ENCODE measurements at regions not wholly inside any gene's neighbourhood (a gene's known extent, or its start where the extent isn't known, plus 50 kb on each side); places are given as distances from the start of the nearest gene placed in this dataset.
"Not testable (repeated sequence)": the region's sequence is repeated elsewhere in the genome, so short reads cannot be mapped to it uniquely, and the experiment has no call there.

GRCh38 chr12:25424211-25424731 lies 128.8 kb downstream of the LMNTD1 start:
- DNase-seq = no peak

GRCh38 chr12:25423355-25424050 lies 129.6 kb downstream of the LMNTD1 start:
- DNase-seq = no peak

- no peak for DNase-seq
These were observed 130.8 kb downstream of the LMNTD1 start for GRCh38 chr12:25422241-25422640.

GRCh38 chr12:25421651-25422167 lies 131.4 kb downstream of the LMNTD1 start:
- DNase-seq = no peak

- no peak for DNase-seq
These were observed 133.0 kb downstream of the LMNTD1 start for GRCh38 chr12:25420116-25420515.

GRCh38 chr12:25419595-25419994 lies 133.5 kb downstream of the LMNTD1 start:
- DNase-seq = no peak

GRCh38 chr12:25417071-25417470 lies 136.0 kb downstream of the LMNTD1 start:
- DNase-seq = no peak

GRCh38 chr12:25416516-25416915 lies 136.6 kb downstream of the LMNTD1 start:
- DNase-seq = no peak

GRCh38 chr12:25415004-25415403 lies 138.1 kb downstream of the LMNTD1 start:
- DNase-seq = no peak

- DNase-seq = no peak
These were observed 140.3 kb downstream of the LMNTD1 start for GRCh38 chr12:25412735-25413134.

- DNase-seq = no peak
These were observed 148.1 kb downstream of the LMNTD1 start for GRCh38 chr12:25404955-25405354.

- DNase-seq = no peak
These were observed 151.0 kb upstream of the KRAS start for GRCh38 chr12:25401547-25402345.

- no peak for DNase-seq
These were observed 146.3 kb upstream of the KRAS start for GRCh38 chr12:25397001-25397400.

- no peak for DNase-seq
These were observed 144.5 kb upstream of the KRAS start for GRCh38 chr12:25395227-25395626.

GRCh38 chr12:25394775-25395174 lies 144.0 kb upstream of the KRAS start:
- not testable (repeated sequence) for DNase-seq

- DNase-seq = no peak
These were observed 143.3 kb upstream of the KRAS start for GRCh38 chr12:25394025-25394424.

- not testable (repeated sequence) for DNase-seq
These were observed 140.6 kb upstream of the KRAS start for GRCh38 chr12:25391346-25391745.

GRCh38 chr12:25388183-25388582 lies 137.5 kb upstream of the KRAS start:
- DNase-seq = peak in 1 of 2 experiments; percentile 58

GRCh38 chr12:25387732-25388050 lies 137.0 kb upstream of the KRAS start:
- no peak for DNase-seq

- peak; percentile 74 to 81 for DNase-seq
These were observed 136.4 kb upstream of the KRAS start for GRCh38 chr12:25386831-25387731.

- no peak for DNase-seq
These were observed 134.1 kb upstream of the KRAS start for GRCh38 chr12:25384893-25385248.

- DNase-seq = no peak
These were observed 133.5 kb upstream of the KRAS start for GRCh38 chr12:25384038-25384892.

Measured in activated T-cell treated with anti-CD3 and anti-CD28 coated beads, Interleukin-2, amount 50 U/mL, for 48 hours (primary cell).